HCT116 (cell line): ENCODE measurements at regions not wholly inside any gene's neighbourhood (a gene's known extent, or its start where the extent isn't known, plus 50 kb on each side); places are given as distances from the start of the nearest gene placed in this dataset.

Experiments
- EZH2phosphoT487 ChIP-seq: fragments of 200-600 bp; IDR thresholded peaks from 2 replicates; pipeline ENCODE4 v1.6.1; 2018; ENCODE audit warnings: antibody characterized with exemption, borderline replicate concordance
- JUND ChIP-seq: IDR thresholded peaks from 2 replicates; pipeline ENCODE4 v1.6.1; 2012
- POLR2A ChIP-seq: IDR thresholded peaks from 2 replicates; pipeline ENCODE4 v1.7.0; 2011; ENCODE audit warnings: borderline replicate concordance; ENCODE audit not compliant: insufficient read depth, insufficient read length; ENCODE audit errors: extremely low read depth
- POLR2AphosphoS5 ChIP-seq: IDR thresholded peaks from 2 replicates; pipeline ENCODE4 v1.6.1; 2011; ENCODE audit warnings: mild to moderate bottlenecking, low read depth, low read length, moderate library complexity
- RAD21 ChIP-seq: IDR thresholded peaks from 2 replicates; pipeline ENCODE4 v1.6.1; 2012; ENCODE audit warnings: low read depth, mild to moderate bottlenecking
- SP1 ChIP-seq: IDR thresholded peaks from 2 replicates; pipeline ENCODE4 v1.6.1; 2012; ENCODE audit warnings: low read depth
- TCF7L2 ChIP-seq: IDR thresholded peaks from 2 replicates; pipeline ENCODE4 v1.7.0; 2011; ENCODE audit warnings: borderline replicate concordance, inconsistent platforms; ENCODE audit not compliant: insufficient read depth, insufficient read length; ENCODE audit errors: extremely low read depth
- TF ChIP-seq, protein P1 (sequence below), 3 experiments: fragments of 200-600 bp in 1 of 3; sonication (generic) in 1 of 3; IDR thresholded peaks in 2 of 3; conservative IDR thresholded peaks in 1 of 3; 2 replicates each; pipeline ENCODE4 v1.5.1; 2012 to 2017; ENCODE audit warnings: low read depth in 2 of 3, low read length in 2 of 3, antibody characterized with exemption in 1 of 3, borderline replicate concordance in 1 of 3, control low read depth in 1 of 3, mild to moderate bottlenecking in 1 of 3, mixed read lengths in 1 of 3, mixed run types in 1 of 3, moderate library complexity in 1 of 3; ENCODE audit not compliant: insufficient read depth in 1 of 3

DNA sequence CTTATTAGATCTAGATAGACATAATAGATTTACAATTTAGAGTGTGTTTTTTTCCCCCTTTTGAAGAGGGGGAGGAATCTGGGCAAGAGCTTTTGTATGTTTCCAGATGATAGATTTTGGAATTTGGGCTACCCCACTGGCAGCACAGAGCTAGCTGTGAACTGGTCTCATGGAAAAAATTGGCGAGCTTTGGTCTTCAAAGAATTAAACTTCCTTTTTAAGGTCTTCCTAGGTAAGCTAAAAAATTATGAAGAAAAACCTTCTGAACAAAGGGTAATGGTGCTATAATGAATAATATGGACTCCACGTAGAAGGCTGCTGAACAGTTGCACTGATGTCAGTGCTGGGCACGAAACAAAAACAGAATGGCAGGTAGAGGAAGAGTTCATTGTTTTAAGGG lies 109.3 kb downstream of the ZIC5 start:
- no peak for TF ChIP-seq POLR2AphosphoS5
- no peak for TF ChIP-seq EZH2phosphoT487
- TF ChIP-seq, protein P1, sequence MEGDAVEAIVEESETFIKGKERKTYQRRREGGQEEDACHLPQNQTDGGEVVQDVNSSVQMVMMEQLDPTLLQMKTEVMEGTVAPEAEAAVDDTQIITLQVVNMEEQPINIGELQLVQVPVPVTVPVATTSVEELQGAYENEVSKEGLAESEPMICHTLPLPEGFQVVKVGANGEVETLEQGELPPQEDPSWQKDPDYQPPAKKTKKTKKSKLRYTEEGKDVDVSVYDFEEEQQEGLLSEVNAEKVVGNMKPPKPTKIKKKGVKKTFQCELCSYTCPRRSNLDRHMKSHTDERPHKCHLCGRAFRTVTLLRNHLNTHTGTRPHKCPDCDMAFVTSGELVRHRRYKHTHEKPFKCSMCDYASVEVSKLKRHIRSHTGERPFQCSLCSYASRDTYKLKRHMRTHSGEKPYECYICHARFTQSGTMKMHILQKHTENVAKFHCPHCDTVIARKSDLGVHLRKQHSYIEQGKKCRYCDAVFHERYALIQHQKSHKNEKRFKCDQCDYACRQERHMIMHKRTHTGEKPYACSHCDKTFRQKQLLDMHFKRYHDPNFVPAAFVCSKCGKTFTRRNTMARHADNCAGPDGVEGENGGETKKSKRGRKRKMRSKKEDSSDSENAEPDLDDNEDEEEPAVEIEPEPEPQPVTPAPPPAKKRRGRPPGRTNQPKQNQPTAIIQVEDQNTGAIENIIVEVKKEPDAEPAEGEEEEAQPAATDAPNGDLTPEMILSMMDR (IDR thresholded peaks at IDR 0.05 in 2 of 3, conservative IDR thresholded peaks at IDR 0.05 in 1 of 3; ENCODE audit: borderline replicate concordance in 1 of 3, insufficient read depth in 1 of 3, low read depth in 2 of 3, low read length in 2 of 3): no peak
- TF ChIP-seq SP1: no peak
- TF ChIP-seq RAD21: no peak
- no peak for TF ChIP-seq TCF7L2
- TF ChIP-seq POLR2A: no peak
- TF ChIP-seq JUND: no peak
